ENCODE measurements at regions not wholly inside any gene's neighbourhood (a gene's known extent, or its start where the extent isn't known, plus 50 kb on each side); places are given as distances from the start of the nearest gene placed in this dataset.

- TF ChIP-seq REST (IDR thresholded peaks at IDR 0.05; ENCODE audit: borderline replicate concordance) = no peak
- no peak for TF ChIP-seq REST (CRISPR knock-in tag; IDR thresholded peaks at IDR 0.05; ENCODE audit: low read depth)
- TF ChIP-seq ZNF3 (CRISPR knock-in tag; IDR thresholded peaks at IDR 0.05) = no peak
- no peak for TF ChIP-seq NR4A1 (CRISPR knock-in tag; IDR thresholded peaks at IDR 0.05)
- no peak for TF ChIP-seq NR4A1 (tag; IDR thresholded peaks at IDR 0.05)
- TF ChIP-seq TAF9B (IDR thresholded peaks at IDR 0.05; ENCODE audit: partially characterized antibody) = no peak
- no peak for TF ChIP-seq ZNF695 (CRISPR knock-in tag; IDR thresholded peaks at IDR 0.05)
- TF ChIP-seq SIN3B (IDR thresholded peaks at IDR 0.05; ENCODE audit: low read depth) = no peak
- TF ChIP-seq ZKSCAN3 (CRISPR knock-in tag; IDR thresholded peaks at IDR 0.05) = no peak
Observed at GRCh38 chr9:82117026-82117811, 128.6 kb downstream of the SPATA31D1 start (continued).

All from K562 (cell line).